CD4-positive, alpha-beta T cell (primary cell): ENCODE measurements at regions not wholly inside any gene's neighbourhood (a gene's known extent, or its start where the extent isn't known, plus 50 kb on each side); places are given as distances from the start of the nearest gene placed in this dataset.
A peak's percentile ranks its signal among the peaks of the same experiment; 100 is the strongest.

Experiments
- ATAC-seq: fragments of 200-7000 bp; cut with Tn5 transposase; one replicate; pipeline ENCODE4 v1.10.0; 2022; ENCODE audit warnings: mild to moderate bottlenecking; ENCODE audit not compliant: poor library complexity
- CTCF ChIA-PET: fragments of 350-600 bp; sonication (Branson Sonifier 250); formaldehyde crosslinking; loops from one replicate; lab custom pipeline; 2021; ENCODE audit warnings: antibody characterized with exemption, inconsistent platforms; lab: Charles Lee
- POLR2A ChIA-PET: fragments of 350-600 bp; sonication (Branson Sonifier 250); formaldehyde crosslinking; loops from one replicate; lab custom pipeline; 2021; ENCODE audit warnings: antibody characterized with exemption, inconsistent platforms; lab: Charles Lee
- DNase-seq, 14 experiments: peaks; one replicate each; pipeline ENCODE4 v3.0.0-alpha.2; 2013 to 2020; ENCODE audit warnings: mixed read lengths in 2 of 14
- H3K27ac ChIP-seq, 2 donors: one replicate each; pipeline versions ENCODE4 v1.5.1 to v1.7.0; 2013; ENCODE audit warnings: low read length in 2 of 2, low read depth in 1 of 2, mild to moderate bottlenecking in 1 of 2
- H3K27me3 ChIP-seq, 2 experiments: 1 replicate in 1 of 2; 2 replicates in 1 of 2; pipeline versions ENCODE4 v1.6.1 to v1.7.0; 2013; ENCODE audit warnings: low read length in 2 of 2, control low read depth in 1 of 2, mild to moderate bottlenecking in 1 of 2, moderate library complexity in 1 of 2; ENCODE audit not compliant: insufficient read depth in 2 of 2, control insufficient read depth in 1 of 2
- H3K36me3 ChIP-seq: one replicate; pipeline ENCODE4 v1.6.1; 2013; ENCODE audit warnings: low read length, control low read depth; ENCODE audit not compliant: insufficient read depth
- H3K4me1 ChIP-seq: one replicate; pipeline ENCODE4 v1.6.1; 2013; ENCODE audit warnings: low read length, control low read depth; ENCODE audit not compliant: insufficient read depth
- H3K4me3 ChIP-seq: one replicate; pipeline ENCODE4 v1.5.1; 2013; ENCODE audit warnings: mild to moderate bottlenecking, low read length, moderate library complexity
- H3K9me3 ChIP-seq, 2 experiments: 1 replicate in 1 of 2; 2 replicates in 1 of 2; pipeline versions ENCODE4 v1.6.1 to v1.7.0; 2013; ENCODE audit warnings: low read length in 2 of 2, mild to moderate bottlenecking in 2 of 2, control low read depth in 1 of 2, moderate library complexity in 1 of 2; ENCODE audit not compliant: control insufficient read depth in 1 of 2, insufficient read depth in 1 of 2
- H3K27ac Mint-ChIP-seq: one replicate; pipeline ENCODE4 v1.8.0; 2020; ENCODE audit warnings: mixed read lengths
- H3K27me3 Mint-ChIP-seq: one replicate; pipeline ENCODE4 v1.8.0; 2021; ENCODE audit warnings: mixed read lengths
- H3K36me3 Mint-ChIP-seq: one replicate; pipeline ENCODE4 v1.8.0; 2021; ENCODE audit warnings: low read depth, mixed read lengths
- H3K4me1 Mint-ChIP-seq: one replicate; pipeline ENCODE4 v1.8.0; 2021; ENCODE audit warnings: low read depth, mixed read lengths
- H3K4me3 Mint-ChIP-seq: one replicate; pipeline ENCODE4 v1.8.0; 2020; ENCODE audit warnings: mild to moderate bottlenecking, mixed read lengths
- H3K9me3 Mint-ChIP-seq: one replicate; pipeline ENCODE4 v1.8.0; 2020; ENCODE audit warnings: mixed read lengths
- CTCF ChIP-seq: fragments of 200-600 bp; IDR thresholded peaks from one replicate; pipeline ENCODE4 v1.8.0; 2022; ENCODE audit warnings: antibody characterized with exemption, mild to moderate bottlenecking
- intact Hi-C, 2 experiments: fragments of 100-400 bp; cut with DNase I in 1 of 2; cut with micrococcal nuclease in 1 of 2; formaldehyde crosslinking; loops; one replicate each; pipeline versions ENCODE4 v1.15.1 to v1.9.0; 2023 to 2025; cut with DNase I, micrococcal nuclease

GRCh38 chr7:20507157-20507556 lies 108.3 kb upstream of the ABCB5 start:
- Mint-ChIP-seq H3K4me1 (no peaks in the 10 kb centered on the region), H3K36me3 (no peaks in the 10 kb centered on the region), H3K27ac (no peak overlapping the region), H3K9me3 (no peaks in the 10 kb centered on the region), H3K27me3 (no peaks in the 10 kb centered on the region), H3K4me3 (no peak overlapping the region)
- TF ChIP-seq CTCF, result no peak
- no peaks in the 10 kb centered on the region for H3K27me3 ChIP-seq
- DNase-seq (no peak), ATAC-seq (no peak)
- POLR2A ChIA-PET, result no interaction called here
- no peaks in the 10 kb centered on the region for H3K9me3 ChIP-seq
- H3K4me3 ChIP-seq, result no peak overlapping the region
- no peak overlapping the region for H3K27ac ChIP-seq
- intact Hi-C loops, result no loop called here
- H3K36me3 ChIP-seq, result no peaks in the 10 kb centered on the region
- no peaks in the 10 kb centered on the region for H3K4me1 ChIP-seq
- CTCF ChIA-PET, result no interaction called here

GRCh38 chr7:20508109-20508508 lies 107.4 kb upstream of the ABCB5 start:
- Mint-ChIP-seq H3K4me3 (no peak overlapping the region), H3K27ac (no peak overlapping the region), H3K4me1 (no peaks in the 10 kb centered on the region), H3K9me3 (no peaks in the 10 kb centered on the region), H3K27me3 (no peaks in the 10 kb centered on the region), H3K36me3 (no peaks in the 10 kb centered on the region)
- no peak overlapping the region for H3K27ac ChIP-seq
- intact Hi-C loops, result no loop called here
- no peak for TF ChIP-seq CTCF
- DNase-seq, result peak in 3 of 14 experiments; percentile 8 to 44 (median 36)
- no peaks in the 10 kb centered on the region for H3K27me3 ChIP-seq
- no peaks in the 10 kb centered on the region for H3K4me1 ChIP-seq
- ATAC-seq, result no peak
- POLR2A ChIA-PET, result no interaction called here
- CTCF ChIA-PET, result no interaction called here
- H3K36me3 ChIP-seq, result no peaks in the 10 kb centered on the region
- no peak overlapping the region for H3K4me3 ChIP-seq
- H3K9me3 ChIP-seq, result no peaks in the 10 kb centered on the region

- Histone ChIP-seq H3K4me3 (no peak overlapping the region), H3K27me3 (no peaks in the 10 kb centered on the region), H3K9me3 (no peaks in the 10 kb centered on the region), H3K4me1 (no peaks in the 10 kb centered on the region), H3K27ac (no peak overlapping the region), H3K36me3 (no peaks in the 10 kb centered on the region)
- ChIA-PET POLR2A (no interaction called here), CTCF (no interaction called here)
- intact Hi-C loops, result no loop called here
- no peaks in the 10 kb centered on the region for H3K36me3 Mint-ChIP-seq
- H3K27me3 Mint-ChIP-seq, result no peaks in the 10 kb centered on the region
- no peak for TF ChIP-seq CTCF
- H3K4me3 Mint-ChIP-seq, result no peak overlapping the region
- no peaks in the 10 kb centered on the region for H3K9me3 Mint-ChIP-seq
- H3K27ac Mint-ChIP-seq, result no peak overlapping the region
- no peak for ATAC-seq
- no peak for DNase-seq
- H3K4me1 Mint-ChIP-seq, result no peaks in the 10 kb centered on the region
Observed at GRCh38 chr7:20509892-20510572, 105.4 kb upstream of the ABCB5 start.
